ENCODE measurements at regions not wholly inside any gene's neighbourhood (a gene's known extent, or its start where the extent isn't known, plus 50 kb on each side); places are given as distances from the start of the nearest gene placed in this dataset.

DNA sequence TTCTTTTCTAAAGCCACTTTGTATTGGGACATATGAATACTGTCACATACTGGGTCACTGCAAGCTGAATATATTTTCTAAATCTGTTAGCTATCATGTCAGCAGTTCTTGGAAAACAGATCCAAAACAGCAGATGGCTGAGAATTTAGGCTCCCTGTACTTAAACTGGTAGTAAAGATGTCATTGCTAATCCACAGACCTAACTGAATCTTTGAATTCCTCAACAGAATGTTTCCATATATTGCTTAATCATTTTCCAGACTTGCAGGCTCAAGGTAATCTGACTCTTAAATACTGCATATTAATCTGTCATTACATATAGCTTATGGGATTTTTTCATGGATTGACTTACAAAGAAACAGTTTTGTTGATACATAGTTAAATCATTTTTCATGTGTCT lies 639.0 kb upstream of the KLHL1 start:
- no peak for TF ChIP-seq POLR2AphosphoS5 (IDR thresholded peaks at IDR 0.05; ENCODE audit: low read depth, low read length)
- TF ChIP-seq POLR2A (IDR thresholded peaks at IDR 0.05; ENCODE audit: low read depth, low read length), result no peak
